ENCODE measurements at regions not wholly inside any gene's neighbourhood (a gene's known extent, or its start where the extent isn't known, plus 50 kb on each side); places are given as distances from the start of the nearest gene placed in this dataset.
"Not testable (repeated sequence)": the region's sequence is repeated elsewhere in the genome, so short reads cannot be mapped to it uniquely, and the experiment has no call there.

DNA sequence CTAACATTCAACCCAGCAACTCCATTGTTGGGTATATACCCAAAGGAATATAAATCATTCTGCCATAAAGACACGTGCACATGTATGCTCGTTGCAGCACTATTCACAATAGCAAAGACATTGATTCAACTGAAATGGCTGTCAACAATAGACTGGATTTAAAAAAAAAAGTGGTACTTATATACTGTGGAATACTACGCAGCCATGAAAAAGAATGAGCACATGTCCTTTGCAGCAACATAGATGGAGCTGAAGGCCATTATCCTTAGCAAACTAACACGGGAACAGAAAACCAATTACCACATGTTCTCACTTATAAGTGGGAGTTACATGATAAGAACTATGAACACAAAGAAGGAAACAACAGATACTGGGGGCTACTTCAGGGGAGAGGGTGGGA is 74.0 kb upstream of the FMNL2 start:
- H4K20me1 ChIP-seq (ENCODE audit: low read depth), result no peaks in the 10 kb centered on the region
- no peak for DNase-seq (ENCODE audit: low spot score)
- H3K9ac ChIP-seq, result no peak overlapping the region
- H3K4me1 Mint-ChIP-seq, result no peaks in the 10 kb centered on the region
- no peaks in the 10 kb centered on the region for H3K9me3 Mint-ChIP-seq
- peaks cover 2% of the 10 kb centered on the region for H3K27me3 Mint-ChIP-seq (ENCODE audit: insufficient read depth, low read depth)
- TF ChIP-seq EZH2 (IDR thresholded peaks at IDR 0.05) (no peak), EZH2phosphoT487 (IDR thresholded peaks at IDR 0.05) (no peak), CTCF (IDR thresholded peaks at IDR 0.05) (no peak)
- H3F3A ChIP-seq (ENCODE audit: low read depth), result no peaks in the 10 kb centered on the region
- no peaks in the 10 kb centered on the region for H3K79me2 ChIP-seq (ENCODE audit: low read depth)
- no peak overlapping the region for H3K27ac Mint-ChIP-seq
- peak overlapping the region; percentile 71 for H3K4me3 Mint-ChIP-seq
- no peak overlapping the region for H2AFZ ChIP-seq (replicated peaks)
- H3K4me3 ChIP-seq, result no peak overlapping the region
- no peaks in the 10 kb centered on the region for H3K9me3 ChIP-seq (ENCODE audit: low read depth)
- H3K27me3 ChIP-seq, result no peaks in the 10 kb centered on the region
- H3K36me3 ChIP-seq, result no peaks in the 10 kb centered on the region
- no peak overlapping the region for H3K27ac ChIP-seq
- no peak overlapping the region for H3K4me2 ChIP-seq
- no peaks in the 10 kb centered on the region for H3K36me3 Mint-ChIP-seq
- H3K4me1 ChIP-seq, result peaks cover 5% of the 10 kb centered on the region

GRCh38 chr2:152263911-152264310 is 71.1 kb upstream of the FMNL2 start:
- Histone ChIP-seq H2AFZ (replicated peaks) (no peak overlapping the region), H3K27me3 (no peaks in the 10 kb centered on the region), H3K36me3 (no peaks in the 10 kb centered on the region), H3K79me2 (ENCODE audit: low read depth) (no peaks in the 10 kb centered on the region), H3K4me1 (no peaks in the 10 kb centered on the region), H3F3A (ENCODE audit: low read depth) (no peaks in the 10 kb centered on the region), H3K27ac (no peak overlapping the region), H3K9ac (no peak overlapping the region), H4K20me1 (ENCODE audit: low read depth) (no peaks in the 10 kb centered on the region), H3K4me2 (no peak overlapping the region), H3K9me3 (ENCODE audit: low read depth) (no peaks in the 10 kb centered on the region), H3K4me3 (no peak overlapping the region)
- Mint-ChIP-seq H3K27me3 (ENCODE audit: insufficient read depth, low read depth) (peaks cover 2% of the 10 kb centered on the region), H3K4me1 (no peaks in the 10 kb centered on the region), H3K4me3 (no peak overlapping the region), H3K36me3 (no peaks in the 10 kb centered on the region), H3K9me3 (peaks cover 5% of the 10 kb centered on the region), H3K27ac (no peak overlapping the region)
- no peak for TF ChIP-seq CTCF (IDR thresholded peaks at IDR 0.05)
- TF ChIP-seq EZH2phosphoT487 (IDR thresholded peaks at IDR 0.05), result no peak
- TF ChIP-seq EZH2 (IDR thresholded peaks at IDR 0.05), result no peak
- no peak for DNase-seq (ENCODE audit: low spot score)

DNA sequence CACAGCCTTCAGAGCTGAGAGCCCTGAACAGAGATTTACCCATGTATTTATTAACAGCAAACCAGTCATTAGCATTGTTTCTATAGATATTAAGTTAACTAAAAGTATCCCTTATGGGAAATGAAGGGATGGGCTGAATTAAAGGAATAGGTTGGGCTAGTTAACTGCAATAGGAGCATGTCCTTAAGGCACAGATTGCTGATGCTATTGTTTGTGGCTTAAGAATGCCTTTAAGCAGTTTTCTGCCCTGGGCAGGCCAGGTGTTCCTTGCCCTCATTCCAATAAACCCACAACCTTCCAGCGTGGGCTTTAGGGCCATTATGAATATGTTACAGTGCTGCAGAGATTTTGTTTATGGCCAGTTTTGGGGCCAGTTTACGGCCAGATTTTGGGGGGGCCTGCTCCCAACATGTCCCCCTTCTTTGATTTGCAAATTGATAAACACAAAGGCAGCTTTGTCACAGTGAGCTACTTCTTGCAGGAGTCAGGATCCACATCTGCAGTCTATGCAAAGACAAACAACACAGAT is 61.2 kb upstream of the FMNL2 start:
- not testable (repeated sequence) for H3K36me3 Mint-ChIP-seq; H3K4me3 Mint-ChIP-seq; H3K9ac ChIP-seq; H3K27me3 ChIP-seq; H2AFZ ChIP-seq (replicated peaks); H3F3A ChIP-seq (ENCODE audit: low read depth); H4K20me1 ChIP-seq (ENCODE audit: low read depth); H3K79me2 ChIP-seq (ENCODE audit: low read depth); H3K4me2 ChIP-seq; H3K27ac Mint-ChIP-seq; H3K4me3 ChIP-seq; H3K4me1 ChIP-seq; DNase-seq (ENCODE audit: low spot score); H3K27ac ChIP-seq; H3K36me3 ChIP-seq; H3K4me1 Mint-ChIP-seq; H3K27me3 Mint-ChIP-seq (ENCODE audit: insufficient read depth, low read depth); H3K9me3 ChIP-seq (ENCODE audit: low read depth)
- peaks cover 33% of the 10 kb centered on the region for H3K9me3 Mint-ChIP-seq

- not testable (repeated sequence) for H3K4me3 Mint-ChIP-seq; H3K27me3 ChIP-seq; DNase-seq (ENCODE audit: low spot score); H3K36me3 ChIP-seq; H3F3A ChIP-seq (ENCODE audit: low read depth); H3K9me3 ChIP-seq (ENCODE audit: low read depth); H3K27ac Mint-ChIP-seq; H3K4me3 ChIP-seq; H3K79me2 ChIP-seq (ENCODE audit: low read depth); H4K20me1 ChIP-seq (ENCODE audit: low read depth); H3K9ac ChIP-seq; H2AFZ ChIP-seq (replicated peaks); H3K27me3 Mint-ChIP-seq (ENCODE audit: insufficient read depth, low read depth); H3K36me3 Mint-ChIP-seq; H3K4me2 ChIP-seq; H3K27ac ChIP-seq; H3K4me1 ChIP-seq; H3K4me1 Mint-ChIP-seq
- H3K9me3 Mint-ChIP-seq, result peaks cover 36% of the 10 kb centered on the region
Measured at GRCh38 chr2:152277896-152278295, 57.1 kb upstream of the FMNL2 start.

Data from neural progenitor cell (in vitro differentiated cells).